Liver (tissue), 8 donors: ENCODE measurements at regions not wholly inside any gene's neighbourhood (a gene's known extent, or its start where the extent isn't known, plus 50 kb on each side); places are given as distances from the start of the nearest gene placed in this dataset.

Source experiments
- DNase-seq: peaks from one replicate; pipeline ENCODE4 v3.0.0-alpha.2; 2017; ENCODE audit warnings: low spot score
- H3K27ac ChIP-seq, 2 donors: one replicate each; pipeline ENCODE4 v1.7.0; 2013; ENCODE audit warnings: inconsistent platforms in 2 of 2, low read length in 2 of 2, control low read depth in 1 of 2, low read depth in 1 of 2, mild to moderate bottlenecking in 1 of 2
- H3K27me3 ChIP-seq, 4 donors: one replicate each; pipeline versions ENCODE4 v1.6.1 to v1.7.0; 2013; ENCODE audit warnings: low read length in 3 of 4, inconsistent platforms in 1 of 4, mild to moderate bottlenecking in 1 of 4, moderate library complexity in 1 of 4; ENCODE audit not compliant: control insufficient read depth in 4 of 4, insufficient read depth in 4 of 4
- H3K36me3 ChIP-seq, 4 donors: one replicate each; pipeline versions ENCODE4 v1.6.1 to v1.7.0; 2013; ENCODE audit warnings: low read length in 3 of 4, mild to moderate bottlenecking in 3 of 4, low read depth in 1 of 4, moderate library complexity in 1 of 4; ENCODE audit not compliant: control insufficient read depth in 4 of 4, insufficient read depth in 3 of 4
- H3K4me1 ChIP-seq, 4 donors: one replicate each; pipeline versions ENCODE4 v1.6.1 to v1.7.0; 2013; ENCODE audit warnings: low read length in 3 of 4, mild to moderate bottlenecking in 3 of 4, moderate library complexity in 1 of 4; ENCODE audit not compliant: control insufficient read depth in 4 of 4, insufficient read depth in 4 of 4
- H3K4me3 ChIP-seq, 3 donors: one replicate each; pipeline versions ENCODE4 v1.6.1 to v1.7.0; 2013; ENCODE audit warnings: low read length in 3 of 3, control low read depth in 1 of 3, low read depth in 1 of 3, mild to moderate bottlenecking in 1 of 3
- H3K9ac ChIP-seq, 2 donors: one replicate each; pipeline ENCODE4 v1.7.0; 2013; ENCODE audit warnings: low read length in 2 of 2, mild to moderate bottlenecking in 2 of 2, moderate library complexity in 2 of 2, control low read depth in 1 of 2, low read depth in 1 of 2
- H3K9me3 ChIP-seq, 4 donors: one replicate each; pipeline versions ENCODE4 v1.6.1 to v1.7.0; 2013; ENCODE audit warnings: low read length in 3 of 4; ENCODE audit not compliant: control insufficient read depth in 4 of 4
- ATF3 ChIP-seq: IDR thresholded peaks from 2 replicates; pipeline ENCODE4 v1.6.1; 2016; ENCODE audit warnings: antibody characterized with exemption
- CTCF ChIP-seq: fragments of 150-350 bp; IDR thresholded peaks from 2 replicates; pipeline ENCODE4 v1.5.1; 2017; ENCODE audit warnings: improper control_type of control experiment, low read depth, low read length; ENCODE audit not compliant: missing input control
- EGR1 ChIP-seq, 2 donors: IDR thresholded peaks; 2 replicates each; pipeline ENCODE4 v1.6.1; 2016 to 2018; ENCODE audit warnings: antibody characterized with exemption in 2 of 2, low read depth in 2 of 2
- FOXA1 ChIP-seq: IDR thresholded peaks from 2 replicates; pipeline ENCODE4 v1.6.1; 2016; ENCODE audit warnings: antibody characterized with exemption
- FOXA2 ChIP-seq: IDR thresholded peaks from 2 replicates; pipeline ENCODE4 v1.6.1; 2016; ENCODE audit warnings: antibody characterized with exemption
- GABPA ChIP-seq, 2 donors: IDR thresholded peaks in 1 of 2; conservative IDR thresholded peaks in 1 of 2; 2 replicates each; pipeline ENCODE4 v1.6.1; 2016; ENCODE audit warnings: antibody characterized with exemption in 2 of 2, mild to moderate bottlenecking in 1 of 2, moderate library complexity in 1 of 2
- HNF4A ChIP-seq, 2 donors: conservative IDR thresholded peaks; 2 replicates each; pipeline ENCODE4 v1.6.1; 2016; ENCODE audit warnings: antibody characterized with exemption in 2 of 2, mild to moderate bottlenecking in 2 of 2
- HNF4G ChIP-seq: IDR thresholded peaks from 2 replicates; pipeline ENCODE4 v1.6.1; 2016; ENCODE audit warnings: antibody characterized with exemption
- MAX ChIP-seq: IDR thresholded peaks from 2 replicates; pipeline ENCODE4 v1.6.1; 2016; ENCODE audit warnings: antibody characterized with exemption
- NR2F2 ChIP-seq: IDR thresholded peaks from 2 replicates; pipeline ENCODE4 v1.6.1; 2016; ENCODE audit warnings: antibody characterized with exemption
- RAD21 ChIP-seq, 2 donors: IDR thresholded peaks; 2 replicates each; pipeline ENCODE4 v1.6.1; 2016; ENCODE audit warnings: antibody characterized with exemption in 2 of 2, mild to moderate bottlenecking in 2 of 2
- REST ChIP-seq: IDR thresholded peaks from 2 replicates; pipeline ENCODE4 v1.6.1; 2016; ENCODE audit warnings: antibody characterized with exemption, mild to moderate bottlenecking
- RXRA ChIP-seq, 2 donors: IDR thresholded peaks; 2 replicates each; pipeline ENCODE4 v1.6.1; 2017 to 2018; ENCODE audit warnings: antibody characterized with exemption in 2 of 2, mild to moderate bottlenecking in 1 of 2
- SP1 ChIP-seq: IDR thresholded peaks from 2 replicates; pipeline ENCODE4 v1.6.1; 2018; ENCODE audit warnings: antibody characterized with exemption, mild to moderate bottlenecking
- TAF1 ChIP-seq: conservative IDR thresholded peaks from 2 replicates; pipeline ENCODE4 v1.6.1; 2016; ENCODE audit warnings: antibody characterized with exemption, mild to moderate bottlenecking
- YY1 ChIP-seq: IDR thresholded peaks from 2 replicates; pipeline ENCODE4 v1.6.1; 2016; ENCODE audit warnings: antibody characterized with exemption, mild to moderate bottlenecking
- ZBTB33 ChIP-seq: IDR thresholded peaks from 2 replicates; pipeline ENCODE4 v1.6.1; 2016; ENCODE audit warnings: antibody characterized with exemption
- WGBS: extraction: QIAGEN DNeasy Blood & Tissue Kit; methylation state at CpG from one replicate; pipeline ENCODE4 v1.1.7; 2013; 5-methylcytosine and 5-hydroxymethylcytosine counted together
- donor health status: healthy.
- donor health status: healthy.
- donor health status: healthy.
- donor health status: healthy.
- donor health status: healthy.

GRCh38 chr2:4020153-4020552, 316.8 kb downstream of the DCDC2C start:
- no peaks in the 10 kb centered on the region for H3K4me1 ChIP-seq
- DNase-seq: no peak
- 74% methylated on average over 5 of the region's 5 CpGs for WGBS
- no peaks in the 10 kb centered on the region for H3K36me3 ChIP-seq
- TF ChIP-seq SP1 (no peak), HNF4A (conservative IDR thresholded peaks at IDR 0.05) (no peak), ZBTB33 (no peak), REST (no peak), NR2F2 (no peak), RAD21 (IDR thresholded peaks at IDR 0.05) (no peak), YY1 (no peak), CTCF (no peak), FOXA2 (no peak), TAF1 (no peak), MAX (no peak), GABPA (IDR thresholded peaks at IDR 0.05 in 1 of 2, conservative IDR thresholded peaks at IDR 0.05 in 1 of 2) (no peak), ATF3 (no peak), HNF4G (no peak), EGR1 (IDR thresholded peaks at IDR 0.05; ENCODE audit: low read depth in 2 of 2) (no peak), FOXA1 (no peak), RXRA (IDR thresholded peaks at IDR 0.05) (no peak)
- peaks cover 0 to 1% (median 0%) of the 10 kb centered on the region in 4 donors for H3K9me3 ChIP-seq
- H3K4me3 ChIP-seq: no peak overlapping the region
- no peak overlapping the region for H3K9ac ChIP-seq
- H3K27me3 ChIP-seq: no peaks in the 10 kb centered on the region
- no peak overlapping the region for H3K27ac ChIP-seq

GRCh38 chr2:4020649-4021048, 317.3 kb downstream of the DCDC2C start:
- H3K27me3 ChIP-seq: no peaks in the 10 kb centered on the region
- no peak overlapping the region for H3K9ac ChIP-seq
- no peak overlapping the region for H3K4me3 ChIP-seq
- TF ChIP-seq CTCF: no peak
- TF ChIP-seq REST: no peak
- no peak for TF ChIP-seq TAF1
- TF ChIP-seq FOXA1: no peak
- no peak overlapping the region for H3K27ac ChIP-seq
- no peaks in the 10 kb centered on the region for H3K36me3 ChIP-seq
- no peaks in the 10 kb centered on the region for H3K4me1 ChIP-seq
- WGBS: 83% methylated on average over 10 of the region's 10 CpGs
- H3K9me3 ChIP-seq: peaks cover 0 to 1% (median 0%) of the 10 kb centered on the region in 4 donors
- no peak for DNase-seq
